HL-60 (cell line): ENCODE measurements at regions not wholly inside any gene's neighbourhood (a gene's known extent, or its start where the extent isn't known, plus 50 kb on each side); places are given as distances from the start of the nearest gene placed in this dataset.

Experiments
- GABPA ChIP-seq: IDR thresholded peaks from 2 replicates; pipeline ENCODE4 v1.6.1; 2012; ENCODE audit warnings: low read depth
- POLR2AphosphoS5 ChIP-seq: IDR thresholded peaks from 2 replicates; pipeline ENCODE4 v1.6.1; 2012; ENCODE audit warnings: low read depth
- SPI1 ChIP-seq: IDR thresholded peaks from 2 replicates; pipeline ENCODE4 v1.6.1; 2012; ENCODE audit warnings: low read depth, mild to moderate bottlenecking, borderline replicate concordance
- TF ChIP-seq, protein P1 (sequence below): IDR thresholded peaks from one replicate; pipeline ENCODE4 v1.5.1; 2011; ENCODE audit warnings: low read length, control low read depth, inconsistent platforms; ENCODE audit not compliant: insufficient read depth
- TF ChIP-seq, protein P2 (sequence below): IDR thresholded peaks from 2 replicates; pipeline ENCODE4 v1.6.1; 2012; ENCODE audit warnings: low read depth; ENCODE audit not compliant: insufficient replicate concordance

DNA sequence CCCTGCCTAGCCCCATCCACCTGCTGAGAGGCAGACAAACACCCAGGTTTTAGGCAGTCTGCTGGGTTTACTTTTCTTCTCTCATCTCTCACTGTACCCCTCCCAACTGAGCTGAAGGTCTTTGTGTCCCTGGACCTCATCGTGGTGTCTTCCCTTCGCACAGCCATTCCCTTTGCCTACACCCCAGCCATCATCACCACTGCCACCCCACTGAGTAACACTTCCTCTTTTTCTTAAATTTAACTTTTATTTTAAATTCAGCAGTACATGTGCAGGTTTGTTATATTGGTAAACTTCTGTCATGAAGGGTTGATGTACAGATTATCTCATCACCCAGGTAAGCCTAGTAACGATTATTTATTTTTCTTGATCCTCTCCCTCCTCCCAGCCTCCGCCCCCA, 188.3 kb upstream of the MON1B start:
- TF ChIP-seq, protein P1, sequence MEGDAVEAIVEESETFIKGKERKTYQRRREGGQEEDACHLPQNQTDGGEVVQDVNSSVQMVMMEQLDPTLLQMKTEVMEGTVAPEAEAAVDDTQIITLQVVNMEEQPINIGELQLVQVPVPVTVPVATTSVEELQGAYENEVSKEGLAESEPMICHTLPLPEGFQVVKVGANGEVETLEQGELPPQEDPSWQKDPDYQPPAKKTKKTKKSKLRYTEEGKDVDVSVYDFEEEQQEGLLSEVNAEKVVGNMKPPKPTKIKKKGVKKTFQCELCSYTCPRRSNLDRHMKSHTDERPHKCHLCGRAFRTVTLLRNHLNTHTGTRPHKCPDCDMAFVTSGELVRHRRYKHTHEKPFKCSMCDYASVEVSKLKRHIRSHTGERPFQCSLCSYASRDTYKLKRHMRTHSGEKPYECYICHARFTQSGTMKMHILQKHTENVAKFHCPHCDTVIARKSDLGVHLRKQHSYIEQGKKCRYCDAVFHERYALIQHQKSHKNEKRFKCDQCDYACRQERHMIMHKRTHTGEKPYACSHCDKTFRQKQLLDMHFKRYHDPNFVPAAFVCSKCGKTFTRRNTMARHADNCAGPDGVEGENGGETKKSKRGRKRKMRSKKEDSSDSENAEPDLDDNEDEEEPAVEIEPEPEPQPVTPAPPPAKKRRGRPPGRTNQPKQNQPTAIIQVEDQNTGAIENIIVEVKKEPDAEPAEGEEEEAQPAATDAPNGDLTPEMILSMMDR, result no peak
- TF ChIP-seq POLR2AphosphoS5, result no peak
- TF ChIP-seq, protein P2, sequence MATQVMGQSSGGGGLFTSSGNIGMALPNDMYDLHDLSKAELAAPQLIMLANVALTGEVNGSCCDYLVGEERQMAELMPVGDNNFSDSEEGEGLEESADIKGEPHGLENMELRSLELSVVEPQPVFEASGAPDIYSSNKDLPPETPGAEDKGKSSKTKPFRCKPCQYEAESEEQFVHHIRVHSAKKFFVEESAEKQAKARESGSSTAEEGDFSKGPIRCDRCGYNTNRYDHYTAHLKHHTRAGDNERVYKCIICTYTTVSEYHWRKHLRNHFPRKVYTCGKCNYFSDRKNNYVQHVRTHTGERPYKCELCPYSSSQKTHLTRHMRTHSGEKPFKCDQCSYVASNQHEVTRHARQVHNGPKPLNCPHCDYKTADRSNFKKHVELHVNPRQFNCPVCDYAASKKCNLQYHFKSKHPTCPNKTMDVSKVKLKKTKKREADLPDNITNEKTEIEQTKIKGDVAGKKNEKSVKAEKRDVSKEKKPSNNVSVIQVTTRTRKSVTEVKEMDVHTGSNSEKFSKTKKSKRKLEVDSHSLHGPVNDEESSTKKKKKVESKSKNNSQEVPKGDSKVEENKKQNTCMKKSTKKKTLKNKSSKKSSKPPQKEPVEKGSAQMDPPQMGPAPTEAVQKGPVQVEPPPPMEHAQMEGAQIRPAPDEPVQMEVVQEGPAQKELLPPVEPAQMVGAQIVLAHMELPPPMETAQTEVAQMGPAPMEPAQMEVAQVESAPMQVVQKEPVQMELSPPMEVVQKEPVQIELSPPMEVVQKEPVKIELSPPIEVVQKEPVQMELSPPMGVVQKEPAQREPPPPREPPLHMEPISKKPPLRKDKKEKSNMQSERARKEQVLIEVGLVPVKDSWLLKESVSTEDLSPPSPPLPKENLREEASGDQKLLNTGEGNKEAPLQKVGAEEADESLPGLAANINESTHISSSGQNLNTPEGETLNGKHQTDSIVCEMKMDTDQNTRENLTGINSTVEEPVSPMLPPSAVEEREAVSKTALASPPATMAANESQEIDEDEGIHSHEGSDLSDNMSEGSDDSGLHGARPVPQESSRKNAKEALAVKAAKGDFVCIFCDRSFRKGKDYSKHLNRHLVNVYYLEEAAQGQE, result no peak
- no peak for TF ChIP-seq GABPA
- peak; percentile 73; the same call in 1 of the 2 replicates for TF ChIP-seq SPI1
